H1 (cell line): ENCODE measurements at regions not wholly inside any gene's neighbourhood (a gene's known extent, or its start where the extent isn't known, plus 50 kb on each side); places are given as distances from the start of the nearest gene placed in this dataset.

Experiments used
- CTCF ChIP-seq, 3 experiments: IDR thresholded peaks; 1 replicate in 2 of 3; 2 replicates in 1 of 3; pipeline versions ENCODE4 v1.5.1 to v1.6.1; 2011; ENCODE audit warnings: low read length in 3 of 3, mild to moderate bottlenecking in 3 of 3, inconsistent platforms in 2 of 3, low read depth in 1 of 3, moderate library complexity in 1 of 3; ENCODE audit not compliant: insufficient read depth in 1 of 3; ENCODE audit errors: control extremely low read depth in 1 of 3
- YY1 ChIP-seq: IDR thresholded peaks from 2 replicates; pipeline ENCODE4 v1.6.1; 2011; ENCODE audit warnings: low read depth, mild to moderate bottlenecking, low read length

DNA sequence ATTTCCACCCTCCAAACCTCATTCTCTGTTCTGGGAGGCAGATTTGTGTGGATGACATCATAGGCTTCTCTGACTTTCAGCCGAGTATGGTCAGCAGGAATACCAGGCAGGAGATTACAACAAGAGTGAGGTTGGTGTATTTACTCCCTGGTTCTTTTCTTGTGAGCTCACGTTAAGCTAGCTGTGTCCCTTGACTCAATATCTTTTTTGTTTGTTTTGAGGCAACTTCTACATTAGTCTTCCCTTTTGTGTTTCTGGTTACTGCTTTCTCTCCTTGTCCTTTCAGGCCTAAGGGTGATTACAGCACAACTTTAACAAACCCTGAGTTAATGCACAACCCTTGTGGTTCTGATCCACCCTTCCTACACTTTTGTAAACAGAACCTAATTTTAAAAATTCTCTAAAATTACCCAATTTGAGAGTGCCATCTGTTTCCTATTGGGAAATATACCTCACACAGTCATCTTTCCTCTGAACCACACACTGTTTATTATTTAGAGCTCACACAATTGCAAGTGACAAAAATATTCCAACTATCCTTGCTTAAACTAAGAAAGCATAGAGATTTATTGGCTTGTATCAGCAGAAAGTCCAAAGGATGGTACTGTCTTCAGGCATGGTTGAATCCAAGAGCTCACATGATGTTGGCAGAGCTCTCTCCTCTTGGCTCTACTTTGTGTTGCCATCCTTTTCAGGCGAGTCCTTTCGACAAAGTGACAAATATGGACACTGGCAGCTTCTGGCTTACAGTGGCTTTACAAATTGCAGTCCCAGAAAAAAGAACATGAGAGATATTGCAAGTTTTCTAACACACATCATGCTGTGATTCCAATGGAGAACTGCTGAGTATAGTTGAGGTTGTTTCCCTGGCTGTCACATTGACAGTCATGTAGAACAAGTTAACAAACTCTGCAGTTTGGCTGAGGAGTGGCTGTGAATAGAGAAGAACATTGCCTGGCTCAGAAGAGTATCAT is 150.5 kb upstream of the DDIT4L start (continued):
- no peak for TF ChIP-seq YY1
- TF ChIP-seq CTCF (IDR thresholded peaks at IDR 0.05; ENCODE audit: control extremely low read depth in 1 of 3, insufficient read depth in 1 of 3, low read depth in 1 of 3, low read length in 3 of 3), result no peak
